Skin epidermis (tissue), 12 donors: ENCODE measurements at regions not wholly inside any gene's neighbourhood (a gene's known extent, or its start where the extent isn't known, plus 50 kb on each side); places are given as distances from the start of the nearest gene placed in this dataset.
A peak's percentile ranks its signal among the peaks of the same experiment; 100 is the strongest.
"Not testable (repeated sequence)": the region's sequence is repeated elsewhere in the genome, so short reads cannot be mapped to it uniquely, and the experiment has no call there.

Source experiments
- H3K27ac ChIP-seq, 21 experiments: fragments of 200-600 bp; sonication (generic) in 11 of 21; one replicate each; pipeline ENCODE4 v1.5.0; 2020; ENCODE audit warnings: mild to moderate bottlenecking in 3 of 21, inconsistent platforms in 2 of 21, moderate library complexity in 2 of 21
- H3K4me3 ChIP-seq, 7 experiments: fragments of 200-600 bp; sonication (generic) in 2 of 7; one replicate each; pipeline ENCODE4 v1.5.0; 2020; ENCODE audit warnings: inconsistent platforms in 2 of 7, mild to moderate bottlenecking in 2 of 7, moderate library complexity in 1 of 7

- H3K4me3 ChIP-seq, result no peak overlapping the region
These were observed 248.8 kb downstream of the PCDH7 start for GRCh38 chr4:30968926-30969325.

GRCh38 chr4:30972542-30972941 is 252.4 kb downstream of the PCDH7 start:
- Histone ChIP-seq H3K27ac (no peak overlapping the region), H3K4me3 (no peak overlapping the region)

More at GRCh38 chr4:30968926-30969325, 248.8 kb downstream of the PCDH7 start:
- H3K27ac ChIP-seq, result no peak overlapping the region

- Histone ChIP-seq H3K27ac (no peak overlapping the region), H3K4me3 (no peak overlapping the region)
These were observed 253.8 kb downstream of the PCDH7 start for GRCh38 chr4:30973993-30974392.

- Histone ChIP-seq H3K27ac (no peak overlapping the region), H3K4me3 (no peak overlapping the region)
These were observed 259.2 kb downstream of the PCDH7 start for GRCh38 chr4:30979402-30979801.

GRCh38 chr4:30989508-30989907 is 269.3 kb downstream of the PCDH7 start:
- no peak overlapping the region for H3K4me3 ChIP-seq
- no peak overlapping the region for H3K27ac ChIP-seq

GRCh38 chr4:30996841-30997240 is 276.7 kb downstream of the PCDH7 start:
- Histone ChIP-seq H3K27ac (no peak overlapping the region), H3K4me3 (no peak overlapping the region)

- Histone ChIP-seq H3K4me3 (no peak overlapping the region), H3K27ac (no peak overlapping the region)
These were observed 284.9 kb downstream of the PCDH7 start for GRCh38 chr4:31005037-31005436.

- H3K4me3 ChIP-seq, result no peak overlapping the region
- no peak overlapping the region for H3K27ac ChIP-seq
These were observed 287.7 kb downstream of the PCDH7 start for GRCh38 chr4:31007858-31008257.

GRCh38 chr4:31009926-31010325 is 289.8 kb downstream of the PCDH7 start:
- Histone ChIP-seq H3K4me3 (no peak overlapping the region), H3K27ac (no peak overlapping the region)

GRCh38 chr4:31015123-31015522 is 295.0 kb downstream of the PCDH7 start:
- Histone ChIP-seq H3K4me3 (no peak overlapping the region), H3K27ac (no peak overlapping the region)

GRCh38 chr4:31016322-31017061 is 296.3 kb downstream of the PCDH7 start:
- Histone ChIP-seq H3K4me3 (no peak overlapping the region), H3K27ac (no peak overlapping the region)

- H3K4me3 ChIP-seq, result no peak overlapping the region
- no peak overlapping the region for H3K27ac ChIP-seq
These were observed 300.2 kb downstream of the PCDH7 start for GRCh38 chr4:31020363-31020762.

GRCh38 chr4:31021008-31021407 is 300.8 kb downstream of the PCDH7 start:
- no peak overlapping the region for H3K4me3 ChIP-seq

GRCh38 chr4:31022702-31023101 is 302.5 kb downstream of the PCDH7 start:
- no peak overlapping the region for H3K4me3 ChIP-seq
- H3K27ac ChIP-seq, result peak overlapping the region in 1 of 21 experiments; percentile 18

More at GRCh38 chr4:31021008-31021407, 300.8 kb downstream of the PCDH7 start:
- H3K27ac ChIP-seq, result no peak overlapping the region

GRCh38 chr4:31023109-31023508 is 302.9 kb downstream of the PCDH7 start:
- H3K4me3 ChIP-seq, result no peak overlapping the region
- peak overlapping the region in 2 of 21 experiments; percentile 10 to 18 for H3K27ac ChIP-seq

GRCh38 chr4:31023742-31024141 is 303.6 kb downstream of the PCDH7 start:
- Histone ChIP-seq H3K4me3 (no peak overlapping the region), H3K27ac (no peak overlapping the region)

GRCh38 chr4:31024781-31025180 is 304.6 kb downstream of the PCDH7 start:
- not testable (repeated sequence) for H3K27ac ChIP-seq, H3K4me3 ChIP-seq

- Histone ChIP-seq H3K4me3 (no peak overlapping the region), H3K27ac (no peak overlapping the region)
These were observed 306.1 kb downstream of the PCDH7 start for GRCh38 chr4:31026256-31026655.

- H3K27ac ChIP-seq, result no peak overlapping the region
These were observed 314.4 kb downstream of the PCDH7 start for GRCh38 chr4:31034550-31034949.

GRCh38 chr4:31035761-31036160 is 315.6 kb downstream of the PCDH7 start:
- Histone ChIP-seq H3K27ac (no peak overlapping the region), H3K4me3 (no peak overlapping the region)

More at GRCh38 chr4:31034550-31034949, 314.4 kb downstream of the PCDH7 start:
- no peak overlapping the region for H3K4me3 ChIP-seq

GRCh38 chr4:31037703-31038102 is 317.5 kb downstream of the PCDH7 start:
- Histone ChIP-seq H3K27ac (no peak overlapping the region), H3K4me3 (no peak overlapping the region)

GRCh38 chr4:31039382-31039781 is 319.2 kb downstream of the PCDH7 start:
- no peak overlapping the region for H3K27ac ChIP-seq

More at GRCh38 chr4:31039382-31039781, 319.2 kb downstream of the PCDH7 start:
- H3K4me3 ChIP-seq, result no peak overlapping the region
